HG02610 (cell line): ENCODE measurements at regions not wholly inside any gene's neighbourhood (a gene's known extent, or its start where the extent isn't known, plus 50 kb on each side); places are given as distances from the start of the nearest gene placed in this dataset.

Experiments
- ATAC-seq: cut with Tn5 transposase; IDR thresholded peaks from one replicate; pipeline ENCODE4 v1.9.1; 2021; ENCODE audit warnings: mild to moderate bottlenecking, moderate library complexity; ENCODE audit not compliant: unreplicated experiment

DNA sequence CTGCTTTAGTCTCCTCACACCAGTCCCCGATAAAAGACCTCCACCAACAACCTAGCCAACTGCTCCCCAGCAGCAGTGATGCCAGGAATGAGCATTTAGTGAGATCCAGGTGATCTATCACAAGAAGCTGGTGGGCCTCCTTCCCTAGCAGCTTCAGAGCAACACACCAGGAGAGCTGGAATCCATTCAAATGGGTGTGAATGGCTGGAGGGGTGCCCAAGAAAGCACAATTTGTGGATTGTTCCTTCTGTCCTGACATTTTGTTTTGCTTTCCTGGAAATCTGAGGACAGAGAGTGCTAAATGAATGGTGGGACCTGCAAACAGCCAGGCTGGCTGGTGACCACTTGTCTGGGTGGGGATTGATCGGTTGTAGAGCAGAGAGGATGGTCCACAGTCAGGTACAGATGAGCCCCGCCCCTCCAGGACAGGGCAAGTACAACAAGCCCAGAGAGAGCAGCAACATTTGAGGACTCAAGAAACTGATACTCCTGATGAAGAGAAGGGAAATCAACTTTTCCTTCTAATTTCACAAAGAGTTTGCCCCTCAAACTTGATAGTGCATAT is 316.8 kb downstream of the VPS13C start:
- ATAC-seq: no peak

DNA sequence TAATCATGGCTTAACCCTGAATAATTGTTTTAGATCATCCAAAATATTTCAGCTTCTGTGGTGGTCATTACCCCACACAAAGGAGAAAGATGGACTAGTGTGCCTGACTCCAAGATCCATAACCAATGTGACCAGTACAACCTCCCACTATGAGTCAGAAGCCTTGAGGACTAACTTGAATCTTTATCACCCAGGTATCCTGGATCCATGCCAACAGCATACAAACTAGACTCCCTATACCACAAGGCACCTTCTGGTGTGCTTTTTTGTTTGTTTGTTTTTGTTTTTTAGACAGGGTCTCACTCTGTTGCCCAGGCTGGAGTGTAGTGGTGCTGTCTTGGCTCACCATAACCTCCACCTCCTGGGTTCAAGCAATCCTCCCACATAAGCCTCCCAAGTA is 317.7 kb downstream of the VPS13C start:
- no peak for ATAC-seq

DNA sequence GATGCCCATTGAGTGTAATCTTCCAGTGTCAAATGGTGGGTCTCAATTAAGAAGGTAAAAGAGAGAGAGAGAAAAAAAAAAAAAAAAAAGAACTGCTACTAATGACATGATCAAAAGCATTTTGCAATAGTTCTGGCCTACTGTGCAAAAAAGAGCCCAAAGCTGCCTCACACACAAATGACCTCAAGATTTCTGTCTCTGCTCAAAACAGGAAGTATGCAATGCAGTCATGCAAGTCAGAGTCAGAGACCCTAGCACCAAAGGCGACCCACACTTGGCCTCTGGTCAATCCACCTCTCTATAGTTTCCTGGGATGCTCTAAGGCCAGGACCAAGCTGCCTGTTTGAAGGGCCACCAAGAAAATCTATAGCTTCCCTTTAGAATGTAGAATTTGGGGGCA is 323.5 kb downstream of the VPS13C start:
- no peak for ATAC-seq

GRCh38 chr15:61731099-61731498 is 329.1 kb downstream of the VPS13C start:
- ATAC-seq: no peak

DNA sequence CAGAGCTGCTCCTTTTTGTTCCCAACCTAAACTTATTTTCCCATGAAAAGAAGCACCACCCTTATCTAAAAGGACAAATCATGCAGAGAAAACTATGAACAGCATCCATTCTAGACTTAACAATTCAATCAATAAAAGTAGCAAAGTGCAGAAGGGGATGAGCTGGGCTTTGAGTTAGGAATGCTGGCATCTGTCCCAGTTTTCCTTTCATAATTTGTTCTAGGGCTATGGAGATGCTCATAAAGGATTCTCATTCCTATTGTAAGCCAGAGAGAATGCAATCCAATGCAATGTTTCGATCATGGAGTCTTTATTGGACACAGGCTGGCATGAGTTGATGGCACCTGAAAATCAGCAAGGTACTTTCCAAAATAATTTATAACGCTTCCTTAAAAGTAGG is 330.6 kb downstream of the VPS13C start:
- no peak for ATAC-seq

DNA sequence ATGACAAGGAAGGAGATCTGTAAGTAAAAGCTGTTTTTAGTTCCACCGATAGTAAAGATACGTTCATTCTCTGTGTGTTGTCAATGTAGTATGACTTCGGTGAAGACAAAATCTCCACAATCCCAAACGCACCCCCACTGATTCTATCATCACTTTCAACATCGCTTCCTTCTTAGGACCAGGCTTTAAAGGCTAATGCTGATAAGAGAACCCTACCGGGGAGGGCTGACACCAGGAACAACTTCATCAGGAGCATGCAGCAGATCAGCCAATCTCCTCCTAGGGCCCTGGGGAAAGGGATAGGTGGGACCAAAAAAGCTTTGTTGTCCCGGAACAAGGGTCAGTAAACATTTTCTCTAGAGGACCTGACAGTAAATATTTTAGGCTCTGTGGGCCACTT is 334.1 kb downstream of the VPS13C start:
- no peak for ATAC-seq

DNA sequence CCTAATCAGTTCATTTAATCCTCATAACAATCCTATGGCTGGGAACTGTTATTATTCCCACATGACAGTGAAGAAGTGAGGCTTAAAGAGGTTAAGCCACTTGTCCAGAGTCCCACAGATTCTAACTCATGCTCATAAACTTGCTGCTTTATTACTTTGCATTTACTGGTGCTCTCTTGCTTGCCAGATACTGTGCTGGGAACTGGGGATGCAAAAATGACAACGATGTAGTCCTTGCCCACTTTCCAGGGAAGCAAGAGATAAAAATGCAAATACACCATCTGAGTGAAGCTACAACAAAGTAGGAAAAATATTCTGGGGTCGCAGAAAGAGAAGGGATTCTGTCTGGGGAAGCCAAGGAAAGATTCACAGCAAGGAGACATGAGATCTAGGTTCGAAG is 335.0 kb downstream of the VPS13C start:
- ATAC-seq: no peak

- ATAC-seq: no peak
These were observed 335.9 kb downstream of the VPS13C start for GRCh38 chr15:61724251-61724939.

DNA sequence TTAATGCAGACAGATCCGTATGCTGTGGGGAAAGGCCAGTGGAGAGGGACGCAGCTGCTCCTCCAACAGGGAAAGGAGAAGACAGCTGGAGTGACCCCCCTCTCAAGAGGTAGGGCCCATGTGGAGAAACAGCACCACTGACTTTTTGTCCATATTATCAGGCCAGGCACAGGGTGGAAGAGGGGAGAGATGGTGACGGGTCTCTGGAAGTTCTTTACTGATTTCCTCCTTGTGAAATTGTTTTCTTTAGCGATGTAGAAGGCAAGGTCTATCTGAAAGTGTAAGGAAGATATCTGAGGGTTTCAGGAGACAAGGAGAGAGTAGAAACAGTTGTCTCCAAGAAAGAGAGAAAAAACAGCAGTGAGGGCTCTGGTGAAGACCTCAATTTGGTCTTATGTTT is 338.8 kb downstream of the VPS13C start:
- ATAC-seq: no peak

- ATAC-seq: no peak
These were observed 340.0 kb downstream of the VPS13C start for GRCh38 chr15:61720197-61720704.

DNA sequence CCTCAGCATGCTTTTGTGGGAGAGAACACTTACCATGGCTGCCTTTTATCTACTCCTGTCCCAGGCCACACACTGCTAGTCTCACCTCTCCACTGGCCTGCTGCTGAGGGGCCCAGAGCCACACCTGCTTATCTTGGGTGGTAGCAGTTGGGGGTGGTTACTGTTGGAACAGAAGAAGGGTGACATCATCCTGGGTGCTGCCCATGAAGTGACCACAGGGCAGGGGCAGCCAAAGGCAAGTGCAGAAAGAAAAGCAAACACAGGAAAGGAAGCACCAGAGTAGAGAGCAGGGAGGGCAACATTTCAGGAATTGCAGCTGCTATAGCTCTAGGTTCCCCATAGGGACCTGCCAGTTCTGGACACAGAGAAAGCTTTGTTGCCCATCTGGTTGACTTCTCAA is 345.2 kb downstream of the VPS13C start:
- no peak for ATAC-seq

- ATAC-seq: no peak
These were observed 348.0 kb downstream of the VPS13C start for GRCh38 chr15:61712129-61712759.

GRCh38 chr15:61702224-61703020 is 357.8 kb downstream of the VPS13C start:
- ATAC-seq: no peak

DNA sequence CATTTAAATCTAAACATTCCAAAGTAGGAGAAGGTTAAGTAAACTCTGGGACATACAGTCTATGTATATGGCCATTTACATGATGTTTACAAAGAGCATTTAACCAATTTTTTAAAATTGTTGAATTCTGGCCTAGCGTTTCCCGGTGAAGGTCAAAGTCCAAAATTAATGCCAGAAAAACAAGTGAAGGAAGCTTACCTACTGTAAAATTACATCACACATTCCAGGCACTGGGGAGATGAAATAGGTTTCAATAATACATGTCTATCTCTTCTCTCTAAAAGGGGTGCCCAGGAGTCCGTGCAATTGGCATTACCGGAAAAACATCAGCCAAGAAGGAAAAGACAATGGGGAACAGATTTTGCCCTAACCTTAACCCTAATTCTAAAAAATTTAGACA is 358.8 kb downstream of the VPS13C start:
- no peak for ATAC-seq

GRCh38 chr15:61700803-61701202 is 359.4 kb downstream of the VPS13C start:
- no peak for ATAC-seq

GRCh38 chr15:61697796-61698195 is 362.5 kb downstream of the VPS13C start:
- no peak for ATAC-seq

GRCh38 chr15:61689067-61689466 is 371.2 kb downstream of the VPS13C start:
- no peak for ATAC-seq

- no peak for ATAC-seq
These were observed 372.6 kb downstream of the VPS13C start for GRCh38 chr15:61687651-61688050.

DNA sequence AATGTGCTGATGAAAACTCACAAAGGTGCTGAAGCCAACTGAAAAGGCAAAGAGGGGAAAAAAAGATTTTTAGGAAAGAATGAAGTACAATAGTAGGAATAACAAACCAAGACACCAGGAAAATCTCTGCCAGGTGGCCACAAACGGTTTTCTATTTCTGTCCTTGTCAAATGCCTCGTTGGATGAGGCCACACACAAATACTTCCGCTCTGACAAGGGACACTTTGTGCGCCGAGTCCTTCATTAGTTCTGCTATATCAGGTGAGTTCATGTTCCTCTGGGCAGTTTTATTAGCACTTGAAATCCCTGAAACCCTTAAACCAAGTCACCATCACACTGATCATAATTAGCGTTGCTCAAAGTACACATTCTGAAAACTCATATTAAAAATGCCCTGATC is 373.1 kb downstream of the VPS13C start:
- no peak for ATAC-seq

- no peak for ATAC-seq
These were observed 374.3 kb downstream of the VPS13C start for GRCh38 chr15:61685971-61686370.

DNA sequence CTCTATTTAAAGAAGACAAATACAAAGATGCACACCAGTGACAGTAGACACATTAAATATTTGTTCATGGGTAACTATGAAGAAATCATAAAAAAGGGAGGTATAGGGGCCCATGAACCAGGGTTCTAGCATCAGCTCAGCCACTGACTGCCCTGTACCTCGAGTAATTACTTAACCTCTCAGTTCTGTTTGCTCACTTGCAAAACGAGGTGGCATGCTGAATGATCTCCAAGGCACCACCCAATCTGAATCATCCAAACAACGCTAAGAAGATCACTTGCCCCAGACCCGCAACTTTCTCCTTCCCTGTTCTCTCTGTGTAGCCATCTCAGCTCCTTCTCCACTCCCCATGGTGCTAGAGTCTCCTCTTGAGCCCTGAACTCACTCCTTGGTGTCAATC is 374.7 kb downstream of the VPS13C start:
- ATAC-seq: no peak
